ENCODE measurements at regions not wholly inside any gene's neighbourhood (a gene's known extent, or its start where the extent isn't known, plus 50 kb on each side); places are given as distances from the start of the nearest gene placed in this dataset.
A peak's percentile ranks its signal among the peaks of the same experiment; 100 is the strongest.
"Not testable (repeated sequence)": the region's sequence is repeated elsewhere in the genome, so short reads cannot be mapped to it uniquely, and the experiment has no call there.

DNA sequence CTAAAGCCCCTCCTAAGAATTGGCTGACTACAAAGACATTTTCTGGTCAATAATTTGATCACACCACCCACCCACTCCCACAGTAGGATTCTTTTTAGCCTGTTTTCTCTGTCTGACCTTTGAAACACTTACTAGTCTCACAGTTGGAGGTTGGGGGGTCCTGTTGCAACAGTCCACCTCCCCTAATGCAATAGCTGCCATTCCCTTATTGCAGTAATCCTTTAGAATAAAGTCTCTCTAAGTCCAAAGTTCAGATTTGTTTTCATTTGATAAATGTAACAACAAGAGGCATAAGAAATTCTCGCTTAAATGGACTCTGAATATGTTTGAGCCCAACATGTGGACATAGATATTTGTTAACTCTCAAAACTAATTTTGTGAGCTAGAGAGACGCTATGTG, 1326.8 kb upstream of the TMEFF2 start:
- no peak for DNase-seq

DNA sequence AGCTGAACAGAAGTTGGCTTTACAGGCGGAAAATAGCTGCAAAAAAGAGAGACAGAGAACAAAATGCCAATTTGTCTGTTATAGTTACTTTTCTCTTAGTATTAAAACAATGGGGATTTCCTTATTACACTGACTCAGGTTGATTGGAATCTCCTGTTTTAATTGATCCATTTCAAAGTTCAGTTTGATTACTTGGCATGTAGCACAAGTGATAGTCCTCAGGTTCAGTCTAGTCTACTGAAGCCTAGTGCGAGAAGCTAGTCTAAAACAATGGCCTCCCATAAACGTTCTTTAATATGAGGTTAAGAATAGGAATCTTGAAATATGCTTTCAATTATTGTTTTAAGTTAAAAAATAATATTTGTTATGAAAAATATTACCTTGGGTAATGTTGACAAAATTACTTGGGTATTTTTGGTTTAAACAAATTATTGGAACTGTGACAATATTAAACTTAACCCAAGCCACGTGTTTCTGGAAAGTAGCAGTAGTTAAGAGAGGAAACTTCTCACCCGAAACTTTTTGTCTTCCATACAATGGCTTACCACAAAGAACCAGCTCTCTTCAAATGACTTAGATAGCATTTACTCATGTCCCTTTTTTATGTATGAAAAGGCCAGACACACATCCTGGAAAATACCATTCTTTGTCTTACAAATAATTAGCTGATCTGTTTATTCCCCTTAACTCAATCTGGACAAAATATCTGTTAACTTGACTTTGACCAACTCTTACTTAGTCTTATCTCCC, 1326.2 kb upstream of the TMEFF2 start:
- no peak for DNase-seq

DNA sequence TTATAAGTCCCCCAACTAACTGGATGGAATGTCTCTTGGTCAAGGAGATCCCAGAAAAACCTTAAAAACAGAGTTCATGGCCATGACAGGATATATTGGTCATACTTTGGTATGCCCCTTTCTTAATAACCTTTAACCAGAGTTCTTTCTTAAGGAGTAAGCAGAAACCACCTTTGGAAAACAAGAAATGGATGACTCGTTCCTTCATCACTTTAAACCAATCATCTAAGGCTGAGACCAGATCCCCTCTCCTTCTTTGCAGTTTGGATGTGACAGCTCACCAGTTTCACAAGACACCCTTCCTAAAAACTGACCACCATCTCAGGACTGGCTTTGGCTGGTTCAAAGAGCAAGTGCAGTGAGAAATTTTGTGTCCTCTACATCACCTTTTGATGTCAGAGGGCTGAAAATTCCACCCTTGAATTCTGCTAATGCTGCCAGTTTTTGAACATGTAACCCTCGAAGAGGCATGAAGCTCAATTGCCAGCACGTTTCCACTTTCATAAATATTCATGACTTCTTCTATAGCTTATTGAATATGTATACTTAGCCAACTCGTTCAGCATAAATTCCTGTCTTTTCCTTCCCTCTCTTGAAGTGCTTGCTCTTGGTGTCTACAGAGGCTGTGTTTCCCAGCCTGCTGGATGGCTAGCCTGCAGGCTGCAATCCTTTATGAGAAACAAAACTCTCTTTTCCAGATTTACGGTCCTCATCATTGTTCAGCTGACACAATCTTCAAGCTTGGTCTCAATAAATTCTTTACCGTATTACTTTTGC, 1323.5 kb upstream of the TMEFF2 start:
- peak; percentile 84 for DNase-seq

DNA sequence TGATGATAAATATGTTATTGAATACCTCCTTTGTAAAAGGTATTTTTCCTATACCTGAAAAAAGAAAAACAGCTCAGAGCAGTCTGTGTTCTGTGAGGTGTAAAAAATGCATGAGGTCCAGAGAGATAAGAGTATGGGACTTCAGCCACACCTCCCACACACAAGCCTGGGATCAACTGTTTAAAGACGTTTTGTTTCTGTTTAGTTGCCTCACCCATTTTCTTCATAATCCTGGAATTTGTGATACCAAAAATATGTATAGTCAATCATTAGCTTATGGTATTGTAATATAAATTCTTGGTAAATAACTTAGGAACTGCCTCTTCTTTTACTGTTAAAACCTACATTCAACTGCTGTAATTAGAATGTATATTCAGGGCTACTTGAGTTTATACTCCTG, 1322.9 kb upstream of the TMEFF2 start:
- DNase-seq, result no peak

DNA sequence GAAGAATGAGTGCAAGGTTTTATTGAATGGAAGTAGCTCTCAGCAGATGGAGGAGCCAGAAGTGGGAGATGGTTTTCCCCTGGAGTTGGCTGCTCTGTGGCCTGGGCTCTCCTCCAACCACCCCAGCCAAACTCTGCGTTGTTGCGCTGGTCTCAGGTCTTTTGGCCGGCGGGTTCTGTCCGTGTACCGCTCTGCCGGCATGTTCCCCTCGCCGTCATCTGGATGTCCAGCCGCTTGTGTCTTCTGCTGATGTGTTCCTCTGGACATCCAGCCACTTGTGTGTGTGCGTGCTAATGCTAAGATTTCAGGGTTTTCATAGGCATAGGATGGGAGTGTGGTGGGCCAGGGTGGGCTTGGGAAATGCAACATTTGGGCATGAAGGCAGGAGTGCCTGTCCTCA, 1311.3 kb upstream of the TMEFF2 start:
- DNase-seq, result no peak

DNA sequence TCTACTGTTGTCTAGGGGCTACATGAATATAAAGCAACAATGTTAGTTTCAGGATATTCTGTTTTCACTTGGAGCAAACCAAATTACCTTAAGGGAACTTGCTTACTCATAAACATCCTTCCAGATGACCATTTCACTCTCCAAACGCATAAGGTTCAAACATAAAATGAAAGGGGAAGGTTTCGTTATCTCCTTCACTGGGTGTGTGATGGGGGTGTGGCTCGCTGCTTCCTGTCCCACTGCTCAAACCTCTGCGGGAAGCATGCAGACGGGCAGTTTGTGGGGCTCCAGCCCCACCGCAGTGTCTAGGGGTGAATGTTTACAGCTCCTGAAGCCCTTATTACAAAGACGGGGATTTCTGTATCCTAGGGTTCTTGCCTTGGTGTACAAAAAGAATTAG, 1310.9 kb upstream of the TMEFF2 start:
- DNase-seq, result no peak

DNA sequence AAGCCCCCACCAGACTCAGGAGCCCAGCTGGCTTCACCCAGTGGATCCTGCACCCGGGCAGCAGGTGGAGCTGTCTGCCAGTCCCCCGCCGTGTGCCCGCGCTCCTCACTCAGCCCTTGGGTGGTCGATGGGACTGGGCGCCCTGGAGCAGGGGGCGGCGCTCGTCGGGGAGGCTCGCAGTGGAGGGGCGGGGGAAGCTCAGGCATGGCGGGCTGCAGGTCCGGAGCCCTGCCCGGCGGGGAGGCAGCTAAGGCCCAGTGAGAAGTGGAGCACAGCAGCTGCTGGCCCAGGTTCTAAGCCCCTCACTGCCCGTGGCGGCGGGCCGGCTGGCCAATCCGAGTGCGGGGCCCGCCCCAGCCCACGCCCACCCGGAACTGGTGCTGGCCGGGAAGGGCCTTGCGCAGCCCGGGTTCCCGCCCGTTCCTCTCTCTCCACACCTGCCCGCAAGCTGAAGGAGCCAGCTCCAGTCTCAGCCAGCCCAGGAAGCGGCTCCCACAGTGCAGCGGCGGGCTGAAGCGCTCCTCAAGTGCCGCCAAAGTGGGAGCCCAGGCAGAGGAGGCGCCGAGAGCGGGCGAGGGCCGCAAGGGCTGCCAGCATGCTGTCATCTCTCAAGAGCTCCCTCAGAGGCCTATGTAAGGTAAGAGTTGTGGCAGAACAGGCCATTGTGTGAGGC, 1307.8 kb upstream of the TMEFF2 start:
- no peak for DNase-seq

DNA sequence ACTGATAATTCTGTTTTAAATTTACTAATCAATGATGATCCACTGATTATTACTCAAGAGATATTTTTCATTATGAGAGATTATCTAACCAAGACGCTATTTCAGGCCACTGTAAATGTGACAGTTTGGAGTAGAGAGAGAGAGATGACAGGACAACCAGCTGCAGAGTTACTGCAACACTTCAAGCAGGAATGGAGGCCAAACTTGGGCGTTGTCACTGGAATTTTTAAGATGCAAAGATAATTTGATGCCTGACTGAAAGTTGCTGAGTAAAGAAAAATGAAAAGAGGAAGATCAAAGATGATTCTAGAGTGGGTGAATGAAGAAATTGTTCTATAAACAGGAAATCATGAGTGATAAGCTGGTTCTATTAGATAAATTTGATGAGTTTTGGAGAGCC, 1302.1 kb upstream of the TMEFF2 start:
- DNase-seq, result no peak

DNA sequence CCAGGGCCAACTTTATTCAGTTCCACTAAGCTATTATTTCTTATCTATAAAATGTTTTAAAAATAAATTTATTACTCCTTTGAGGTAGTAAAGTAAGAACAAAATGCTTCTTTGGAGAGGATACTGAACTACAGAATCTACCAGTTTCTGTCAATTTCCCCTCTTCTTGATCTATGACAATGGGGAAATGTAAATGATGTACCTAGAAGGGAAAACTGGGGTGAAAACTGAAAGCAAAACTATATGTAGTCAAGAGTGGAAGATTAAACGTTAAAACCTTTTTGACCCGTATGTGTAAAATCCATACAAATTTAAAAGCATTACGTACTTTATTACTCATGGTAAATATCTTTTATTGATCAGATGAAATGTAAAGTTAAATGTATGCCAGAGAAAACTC, 1287.8 kb upstream of the TMEFF2 start:
- DNase-seq, result no peak

DNA sequence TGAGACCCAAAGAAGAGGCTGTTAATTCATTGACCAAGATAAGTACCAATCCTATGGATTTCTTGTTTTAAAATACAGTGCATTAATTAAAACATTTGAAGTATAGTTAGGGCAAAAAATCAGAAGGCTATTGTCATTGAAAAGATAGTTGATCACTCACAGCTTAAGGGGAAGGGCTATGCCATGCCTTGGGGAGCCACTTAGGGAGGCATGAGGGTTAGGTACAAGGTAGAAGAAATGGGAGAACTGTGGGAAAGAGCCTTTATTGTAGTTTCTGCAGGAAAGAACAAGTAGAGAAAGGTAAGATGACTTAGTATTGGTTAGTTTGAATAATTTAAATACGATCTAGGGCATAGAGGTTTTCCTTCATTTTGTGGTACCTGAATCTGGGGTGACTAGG, 1285.5 kb upstream of the TMEFF2 start:
- DNase-seq, result no peak

DNA sequence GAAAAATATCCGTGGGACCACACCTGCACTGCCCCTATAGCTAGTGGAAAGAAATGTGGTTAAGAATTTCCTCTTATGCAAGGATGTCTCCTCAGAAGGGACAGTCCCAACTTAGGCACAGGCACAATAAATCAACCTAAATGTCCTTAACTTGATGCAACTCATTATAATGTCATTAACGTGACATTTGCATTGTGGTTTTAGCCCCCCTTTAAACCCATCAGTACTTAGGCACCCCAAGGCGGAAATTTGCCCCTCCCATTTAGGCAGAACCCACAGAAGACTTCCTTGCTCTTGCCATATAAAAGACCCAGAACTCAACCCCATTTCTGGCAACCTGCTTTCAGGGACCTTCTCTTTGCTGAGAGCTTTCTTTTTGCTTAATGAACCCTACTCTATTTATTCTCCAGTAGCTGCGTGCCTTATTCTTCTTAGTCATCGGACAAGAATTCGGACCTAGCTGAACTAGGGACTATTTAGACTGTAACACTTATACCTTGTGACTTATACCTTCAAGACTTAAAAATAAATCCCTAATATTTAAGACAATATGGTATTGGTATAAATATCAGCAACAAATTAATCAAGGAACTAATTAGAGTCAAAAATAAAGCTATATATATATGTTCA, 1281.6 kb upstream of the TMEFF2 start:
- peak; percentile 1 for DNase-seq

DNA sequence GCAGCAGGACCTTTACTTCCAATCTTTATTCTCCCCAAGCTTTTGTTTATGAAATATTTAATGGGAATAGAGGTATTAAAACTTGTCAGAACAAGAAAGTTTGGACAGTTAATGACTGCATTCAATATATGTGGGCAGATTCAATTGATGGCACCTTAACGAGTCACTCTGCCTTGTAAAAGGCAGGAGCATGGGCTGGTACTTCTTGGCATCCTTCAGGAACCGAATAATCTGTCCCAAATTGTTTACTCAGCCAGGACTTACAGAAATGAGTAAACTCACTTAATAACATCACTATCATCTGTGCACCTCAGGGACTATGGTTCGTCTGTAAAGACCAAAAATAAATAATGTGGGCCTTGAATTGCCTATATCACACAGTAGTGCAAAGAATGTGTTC, 1280.3 kb upstream of the TMEFF2 start:
- DNase-seq, result no peak

DNA sequence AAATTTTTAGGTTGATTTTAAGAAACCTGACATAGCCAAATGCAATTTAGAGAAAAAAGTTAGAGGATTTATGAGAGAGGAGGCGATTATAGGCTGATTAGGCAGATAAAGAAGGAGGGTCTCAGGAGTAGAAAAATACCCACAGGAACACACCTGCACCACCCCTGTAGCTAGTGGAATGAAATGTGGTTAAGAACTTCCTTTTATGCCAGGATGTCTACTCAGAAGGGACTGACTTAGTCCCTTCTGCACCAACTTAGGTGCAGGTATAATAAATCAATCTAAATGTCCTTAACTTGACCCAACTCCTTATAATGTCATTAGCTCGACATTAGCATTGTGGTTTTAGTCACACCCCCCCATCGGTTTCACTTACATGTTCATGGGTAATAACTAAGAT, 1274.5 kb upstream of the TMEFF2 start:
- no peak for DNase-seq

DNA sequence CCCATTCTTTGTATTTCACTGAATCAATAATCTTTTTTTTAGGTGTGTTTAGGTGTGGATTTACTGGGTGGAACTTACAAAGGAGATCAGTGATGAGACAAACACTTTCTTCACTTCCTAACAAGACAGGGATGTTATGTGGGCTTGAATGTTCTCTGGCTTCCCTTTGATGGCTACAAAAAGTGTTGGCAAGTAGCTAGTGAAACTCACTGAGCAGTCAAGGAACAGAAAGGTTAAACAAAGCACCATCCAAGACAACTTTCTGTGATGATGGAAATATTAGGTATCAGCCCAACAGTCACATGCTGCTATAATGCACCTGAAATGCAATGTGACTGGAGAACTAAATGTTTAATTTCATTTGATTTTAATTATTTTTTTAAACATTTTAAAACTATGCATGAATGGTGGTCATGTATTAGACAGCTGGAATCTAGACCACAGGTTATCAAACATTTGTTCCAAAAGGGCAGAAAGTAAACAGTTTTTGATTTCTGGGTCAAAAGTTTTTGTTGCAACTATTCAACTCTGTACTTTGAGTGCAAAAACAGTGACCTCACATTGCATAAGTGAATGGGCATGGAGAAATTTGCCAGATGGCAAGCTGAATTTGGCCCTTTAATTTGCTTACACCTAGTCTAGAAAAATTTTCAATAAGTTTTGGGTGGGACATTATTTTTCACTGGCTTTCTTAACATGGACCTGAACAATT, 1272.7 kb upstream of the TMEFF2 start:
- DNase-seq, result no peak

DNA sequence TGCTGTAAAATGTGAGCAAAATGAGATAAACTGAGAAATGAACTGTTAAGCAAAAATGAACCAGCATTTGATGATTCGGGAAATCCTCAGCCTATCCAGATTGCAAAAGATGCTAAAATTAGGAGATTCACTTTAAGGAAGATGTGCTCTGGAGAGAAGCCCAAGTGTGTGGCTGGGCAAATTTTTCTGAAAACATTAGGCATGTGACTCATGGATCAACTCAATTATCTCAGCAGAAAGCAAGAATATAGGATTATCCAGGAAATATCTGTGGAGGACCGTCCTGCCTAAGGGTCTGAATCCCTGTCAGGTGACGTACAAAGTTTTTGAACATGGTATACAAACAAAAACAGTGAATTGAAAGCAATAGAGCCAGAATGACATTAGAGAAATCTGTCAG, 1268.3 kb upstream of the TMEFF2 start:
- peak; percentile 31 for DNase-seq

DNA sequence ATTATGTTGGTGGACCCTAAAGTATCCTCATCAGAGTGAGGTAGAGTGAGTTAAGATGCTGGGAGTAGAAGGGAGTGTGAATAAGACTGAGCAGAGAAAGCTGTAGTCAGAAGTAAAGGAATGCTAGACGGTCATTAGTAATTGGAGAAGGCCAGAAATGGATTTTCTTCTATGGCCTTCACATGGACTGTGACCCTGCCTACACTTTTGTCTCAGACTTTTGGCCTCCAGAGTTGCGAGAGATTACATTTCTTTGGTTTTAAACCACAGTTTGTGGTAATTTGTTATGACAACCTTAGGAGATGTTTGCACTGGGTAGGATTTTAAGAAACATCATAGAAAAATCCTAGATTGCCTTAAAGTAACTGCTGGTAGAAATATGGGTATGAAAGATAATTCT, 1267.7 kb upstream of the TMEFF2 start:
- DNase-seq, result peak; percentile 19

DNA sequence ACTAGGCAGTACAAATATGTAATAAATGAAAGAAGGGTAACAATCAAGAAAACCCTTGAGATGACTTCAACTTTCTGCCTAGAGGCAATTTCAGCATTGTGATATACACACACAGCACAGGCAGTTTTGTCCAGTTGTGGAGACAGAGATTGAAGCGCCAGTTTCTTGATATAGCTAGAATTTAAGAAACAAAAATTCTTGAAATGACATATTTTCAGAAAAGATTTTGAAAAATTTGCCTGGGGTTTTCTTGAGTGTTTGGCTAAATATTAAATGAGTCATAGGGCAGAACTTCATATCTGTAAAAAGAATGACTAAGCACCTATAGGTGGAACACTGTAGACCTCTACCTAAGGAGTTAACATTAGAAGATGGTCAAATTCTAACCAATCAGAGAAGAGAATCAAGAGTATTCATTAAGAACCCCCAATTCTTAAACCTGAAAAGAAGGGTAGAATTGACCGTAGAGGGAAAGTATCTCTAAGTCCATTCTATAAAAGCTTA, 1266.8 kb upstream of the TMEFF2 start:
- DNase-seq, result peak; percentile 11

DNA sequence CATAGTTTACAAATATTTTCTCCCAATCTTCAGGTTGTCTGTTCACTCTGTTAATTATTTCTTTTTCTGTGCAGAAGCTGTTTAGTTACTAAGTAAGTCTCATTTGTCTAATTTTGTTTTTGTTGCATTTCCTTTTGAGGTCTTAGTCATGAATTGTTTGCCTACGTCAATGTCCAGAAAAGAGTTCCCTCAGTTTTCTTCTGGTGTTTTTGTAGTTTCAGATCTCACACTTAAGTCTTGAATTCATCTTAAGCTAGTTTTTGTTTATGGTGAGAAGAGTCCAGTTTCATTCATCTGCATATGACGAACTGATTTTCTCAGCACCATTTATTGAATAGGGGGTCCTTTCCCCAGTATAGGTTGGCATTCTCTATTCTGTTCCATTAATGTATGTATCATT, 1252.2 kb upstream of the TMEFF2 start:
- DNase-seq, result no peak

DNA sequence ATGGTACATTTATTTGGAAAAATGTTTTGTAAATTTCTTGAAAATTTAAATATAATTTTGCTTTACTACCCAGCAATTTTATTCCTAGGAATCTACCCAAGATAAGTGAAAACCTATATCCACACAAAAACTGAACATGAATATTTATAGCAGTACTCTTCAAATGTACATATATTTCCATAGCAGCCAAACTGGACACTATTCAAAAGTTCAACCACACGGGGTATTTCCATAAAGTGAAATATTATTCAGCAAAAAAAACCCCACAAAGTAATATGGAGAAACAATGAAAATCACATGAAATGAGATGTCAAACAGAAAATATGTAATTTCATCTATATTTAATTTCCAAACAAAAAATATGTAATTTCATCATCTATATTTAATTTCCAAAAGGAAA, 1247.6 kb upstream of the TMEFF2 start:
- no peak for DNase-seq

DNA sequence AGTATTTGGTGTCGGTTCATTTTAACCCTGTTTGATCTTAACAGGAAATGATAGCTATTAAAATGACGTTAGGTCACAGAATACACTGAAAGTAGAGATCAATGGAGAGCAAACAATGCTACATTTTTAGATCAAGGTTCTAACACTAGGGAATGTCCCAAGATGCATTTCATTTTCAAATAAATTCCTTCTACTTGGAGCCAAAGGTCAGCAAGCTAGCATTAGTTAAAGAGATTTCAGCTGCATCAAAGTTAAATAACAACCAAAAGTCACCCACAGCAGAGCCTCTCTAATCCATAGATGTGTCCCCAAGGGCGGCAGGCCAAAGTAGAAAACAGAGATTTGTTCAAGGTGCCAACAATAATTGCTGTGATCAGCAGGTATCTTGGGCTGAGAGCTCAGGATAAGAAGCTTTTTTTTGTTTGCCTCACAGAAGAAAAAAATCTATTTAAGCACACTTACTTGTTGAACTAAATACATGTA, 1233.6 kb upstream of the TMEFF2 start:
- DNase-seq, result no peak

DNA sequence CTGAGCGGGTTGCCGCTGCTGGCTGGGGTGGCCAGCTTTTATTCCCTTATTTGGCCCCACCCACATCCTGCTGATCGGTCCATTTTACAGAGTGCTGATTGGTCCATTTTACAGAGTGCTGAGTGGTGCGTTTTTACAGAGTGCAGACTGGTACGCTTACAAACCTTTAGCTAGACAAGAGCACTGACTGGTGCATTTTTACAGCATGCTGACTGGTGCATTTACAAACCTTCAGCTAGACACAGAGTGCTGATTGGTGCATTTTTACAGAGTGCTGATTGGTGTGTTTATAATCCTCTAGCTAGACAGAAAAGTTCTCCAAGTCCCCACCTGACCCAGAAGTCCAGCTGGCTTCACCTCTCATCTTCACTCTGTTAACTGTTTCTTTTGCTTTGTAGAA, 1217.6 kb upstream of the TMEFF2 start:
- not testable (repeated sequence) for DNase-seq

DNA sequence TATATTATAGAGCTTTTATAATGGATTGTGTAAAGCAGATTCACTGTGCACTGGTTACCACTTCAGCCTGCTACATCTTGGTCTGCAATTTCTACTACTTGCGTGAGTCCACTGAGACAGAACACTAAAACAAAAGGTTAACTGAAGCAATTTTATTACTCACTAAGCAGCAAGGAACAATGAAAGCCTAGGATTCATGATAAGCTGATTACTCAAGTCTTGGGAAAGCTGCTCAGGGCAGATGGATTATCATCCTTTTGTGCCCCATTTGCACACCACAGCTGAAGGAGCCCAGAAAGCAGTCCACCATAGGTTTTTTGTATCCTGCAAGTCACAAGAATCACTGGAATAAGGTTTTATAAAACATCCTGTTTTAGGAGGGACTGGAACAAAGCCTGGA, 1215.2 kb upstream of the TMEFF2 start:
- DNase-seq, result no peak

Data from fibroblast of skin of back (primary cell).